Ammon's horn (tissue), 1 donor: ENCODE measurements at regions not wholly inside any gene's neighbourhood (a gene's known extent, or its start where the extent isn't known, plus 50 kb on each side); places are given as distances from the start of the nearest gene placed in this dataset.

Experiments
- DNase-seq: peaks from one replicate; pipeline ENCODE4 v3.0.0-alpha.2; 2016; ENCODE audit warnings: low spot score

DNA sequence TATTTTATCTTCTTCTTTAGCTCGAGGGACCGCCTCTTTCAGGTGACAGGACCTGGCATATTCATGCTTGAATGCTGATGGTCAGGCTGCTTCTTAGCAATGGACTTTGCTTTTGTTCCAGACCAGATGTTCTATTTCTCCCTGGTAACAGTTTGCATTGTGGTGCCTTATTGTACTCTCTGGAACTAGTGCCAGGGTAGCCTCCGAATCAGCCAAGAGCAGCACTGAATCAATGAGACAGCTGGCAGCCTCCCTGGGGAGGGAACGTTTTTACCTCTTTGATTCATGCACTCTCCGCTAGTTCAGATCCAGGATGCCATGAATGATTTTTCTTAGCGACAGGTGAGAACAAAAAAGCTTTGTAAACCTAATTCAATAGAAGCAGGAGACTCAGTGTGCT, 54.1 kb upstream of the NXPH1 start:
- peak; percentile 87 for DNase-seq

DNA sequence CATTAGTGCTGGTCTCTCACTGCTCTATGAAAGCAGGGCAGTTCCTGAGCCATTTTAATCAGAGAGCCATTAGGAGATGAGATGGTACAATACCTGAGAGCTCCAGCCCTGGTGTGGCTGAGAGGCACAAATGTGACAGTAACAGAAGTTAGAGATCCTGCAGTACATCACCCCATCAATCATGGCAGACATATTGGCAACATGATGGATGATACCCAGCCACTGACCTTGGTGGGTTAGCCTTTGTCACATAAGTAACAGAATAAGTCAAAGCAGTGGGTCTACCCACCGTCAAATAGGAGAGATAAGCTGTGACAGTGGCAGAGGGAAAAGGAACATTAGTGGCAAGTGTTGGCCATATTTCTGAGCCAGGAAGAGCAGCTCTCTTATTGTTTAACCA, 53.3 kb upstream of the NXPH1 start:
- DNase-seq, result no peak

DNA sequence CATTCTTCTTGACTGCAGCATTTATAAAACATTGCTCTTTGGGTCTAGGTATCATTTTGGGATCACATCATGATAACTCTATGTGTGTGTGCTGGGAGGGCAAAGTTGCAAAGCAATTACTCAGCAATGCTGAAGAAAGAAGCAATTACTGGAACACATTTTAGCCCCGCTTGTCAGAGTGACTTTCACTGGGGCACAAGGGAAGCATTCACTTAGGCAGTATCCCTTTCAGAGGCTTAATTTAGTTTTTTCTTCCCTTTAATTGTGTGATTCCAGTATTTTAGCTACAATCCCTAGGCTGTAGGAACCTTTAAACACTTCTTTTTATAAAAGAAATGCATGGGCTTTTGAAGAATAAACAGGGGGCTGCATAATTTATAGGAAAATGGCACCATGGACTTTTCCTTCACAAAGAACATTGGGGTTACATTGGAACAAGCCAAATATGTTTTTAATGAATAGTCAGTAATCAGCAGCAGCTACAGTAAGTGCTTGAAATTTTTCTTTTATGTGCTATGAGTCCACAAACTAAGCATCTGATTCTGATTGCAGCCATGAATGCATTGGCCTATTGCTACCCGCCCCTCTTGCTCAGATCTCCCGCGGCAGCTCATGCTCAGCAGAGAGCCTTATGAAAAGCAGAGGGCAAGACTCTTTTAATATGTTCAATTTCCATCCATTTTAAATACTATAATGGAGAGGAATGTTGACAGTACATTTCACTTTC, 51.2 kb upstream of the NXPH1 start:
- no peak for DNase-seq
